Thyroid gland (tissue), 4 donors: ENCODE measurements at regions not wholly inside any gene's neighbourhood (a gene's known extent, or its start where the extent isn't known, plus 50 kb on each side); places are given as distances from the start of the nearest gene placed in this dataset.

Source experiments
- CTCF ChIP-seq, 6 experiments: fragments of 200-600 bp in 3 of 6; fragments of 450-650 bp in 3 of 6; sonication (generic) in 3 of 6; IDR thresholded peaks; one replicate each; pipeline ENCODE4 v1.5.1; 2016 to 2019; ENCODE audit warnings: antibody characterized with exemption in 6 of 6, mild to moderate bottlenecking in 2 of 6, inconsistent platforms in 1 of 6, moderate library complexity in 1 of 6
- POLR2A ChIP-seq, 2 donors: fragments of 450-650 bp; IDR thresholded peaks; one replicate each; pipeline ENCODE4 v1.6.1; 2017; ENCODE audit warnings: antibody characterized with exemption in 2 of 2, mild to moderate bottlenecking in 2 of 2, moderate library complexity in 1 of 2

DNA sequence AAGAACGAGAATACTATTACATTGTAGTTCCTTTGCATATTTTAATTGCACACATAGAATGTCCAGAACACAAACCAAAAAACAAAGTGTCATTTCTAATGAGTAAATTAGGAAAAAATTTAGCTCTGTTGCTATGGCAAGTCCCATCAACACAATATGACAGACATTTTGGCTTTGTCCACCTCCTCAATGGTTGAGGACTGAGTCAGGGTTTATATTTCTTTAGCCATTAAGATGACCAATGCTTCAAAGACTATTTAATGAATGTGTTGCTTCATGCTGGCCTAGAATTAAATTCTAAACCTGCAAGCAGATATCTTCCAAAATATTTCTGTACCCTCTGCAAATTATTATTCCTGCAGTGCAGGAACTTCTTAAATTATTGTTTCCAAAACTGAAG is 719.2 kb downstream of the NTRK3 start:
- TF ChIP-seq CTCF (IDR thresholded peaks at IDR 0.05) (no peak), POLR2A (IDR thresholded peaks at IDR 0.05) (no peak)
